HepG2 (cell line): ENCODE measurements at regions not wholly inside any gene's neighbourhood (a gene's known extent, or its start where the extent isn't known, plus 50 kb on each side); places are given as distances from the start of the nearest gene placed in this dataset.

Source experiments
- CTCF ChIP-seq: sonication (generic); formaldehyde crosslinking; IDR thresholded peaks from 2 replicates; pipeline ENCODE4 v1.5.0; 2020; ENCODE audit warnings: mild to moderate bottlenecking, missing genetic modification reagents, moderate library complexity
- FOXP4 ChIP-seq: sonication (generic); formaldehyde crosslinking; IDR thresholded peaks from 2 replicates; pipeline ENCODE4 v1.4.0; 2020; ENCODE audit warnings: missing genetic modification reagents
- HNF1B ChIP-seq: sonication (generic); formaldehyde crosslinking; IDR thresholded peaks from 2 replicates; pipeline ENCODE4 v1.5.1; 2020; ENCODE audit warnings: mild to moderate bottlenecking, moderate library complexity, missing genetic modification reagents
- NCOA5 ChIP-seq: sonication (generic); formaldehyde crosslinking; IDR thresholded peaks from 2 replicates; pipeline ENCODE4 v1.4.0; 2020; ENCODE audit warnings: missing genetic modification reagents
- NPAS2 ChIP-seq: sonication (generic); formaldehyde crosslinking; IDR thresholded peaks from 2 replicates; pipeline ENCODE4 v1.8.0; 2022; ENCODE audit warnings: mild to moderate bottlenecking, missing genetic modification reagents, borderline replicate concordance
- RELA ChIP-seq: sonication (generic); formaldehyde crosslinking; IDR thresholded peaks from 2 replicates; pipeline ENCODE4 v1.4.0; 2020; ENCODE audit warnings: missing genetic modification reagents
- RNF2 ChIP-seq: fragments of 450-650 bp; conservative IDR thresholded peaks from 2 replicates; pipeline ENCODE4 v1.6.1; 2016; ENCODE audit warnings: low read depth
- SMC3 ChIP-seq: IDR thresholded peaks from 2 replicates; pipeline ENCODE4 v1.6.1; 2011; ENCODE audit warnings: low read length, improper control_type of control experiment
- ZNF253 ChIP-seq: sonication (generic); formaldehyde crosslinking; IDR thresholded peaks from 2 replicates; pipeline ENCODE4 v1.8.0; 2022; ENCODE audit warnings: mild to moderate bottlenecking, missing genetic modification reagents, borderline replicate concordance
- ZNF343 ChIP-seq: sonication (generic); formaldehyde crosslinking; IDR thresholded peaks from 2 replicates; pipeline ENCODE4 v1.4.0; 2020; ENCODE audit warnings: mild to moderate bottlenecking, missing genetic modification reagents

- TF ChIP-seq SMC3 (no peak), NCOA5 (CRISPR knock-in tag) (no peak), FOXP4 (no peak), NPAS2 (no peak), HNF1B (no peak), CTCF (CRISPR knock-in tag) (no peak), RNF2 (no peak), ZNF253 (no peak), RELA (CRISPR knock-in tag) (no peak), ZNF343 (CRISPR knock-in tag) (no peak)
Observed at GRCh38 chr2:84026818-84027217, 432.3 kb downstream of the SUCLG1 start.
